IMR-90 (cell line): ENCODE measurements at regions not wholly inside any gene's neighbourhood (a gene's known extent, or its start where the extent isn't known, plus 50 kb on each side); places are given as distances from the start of the nearest gene placed in this dataset.
"Not testable (repeated sequence)": the region's sequence is repeated elsewhere in the genome, so short reads cannot be mapped to it uniquely, and the experiment has no call there.

Experiments
- ATAC-seq: fragments of 200-7000 bp; cut with Tn5 transposase; 2 replicates; pipeline ENCODE4 v1.9.1; 2020; ENCODE audit warnings: low read depth, mild to moderate bottlenecking, moderate library complexity
- BruUV-seq: library from RNA; stranded (reverse); fragments of 400-500 nt; replicated peaks from 2 replicates; lab custom pipeline; 2021; lab: Mats Ljungman, UMichigan
- CTCF ChIA-PET: fragments of 300-600 bp; formaldehyde crosslinking; extraction: SDS; loops from one replicate; lab custom pipeline; 2021; ENCODE audit warnings: antibody characterized with exemption; lab: Yijun Ruan, JAX
- POLR2A ChIA-PET: fragments of 300-600 bp; sonication (Branson Sonifier 250); formaldehyde crosslinking; loops from one replicate; lab custom pipeline; 2022; ENCODE audit warnings: antibody characterized with exemption; ENCODE audit not compliant: unreplicated experiment; lab: Charles Lee
- DNase-seq: peaks from one replicate; pipeline ENCODE4 v3.0.0; 2013
- H2AFZ ChIP-seq: replicated peaks from 2 replicates; pipeline ENCODE3; 2013; ENCODE audit warnings: low read length, mild to moderate bottlenecking; ENCODE audit not compliant: poor library complexity
- H2AK5ac ChIP-seq: 2 replicates; pipeline ENCODE4 v1.6.1; 2013; ENCODE audit warnings: low read depth, low read length, inconsistent platforms
- H2AK9ac ChIP-seq: replicated peaks from 2 replicates; pipeline ENCODE3; 2013; ENCODE audit warnings: mild to moderate bottlenecking, low read depth, low read length, moderate library complexity; ENCODE audit not compliant: poor library complexity
- H2BK120ac ChIP-seq: 2 replicates; pipeline ENCODE4 v1.6.1; 2013; ENCODE audit warnings: low read depth, low read length, inconsistent platforms
- H2BK15ac ChIP-seq: 3 replicates; pipeline ENCODE4 v1.6.1; 2013; ENCODE audit warnings: low read depth, low read length, inconsistent platforms
- H2BK20ac ChIP-seq: 2 replicates; pipeline ENCODE4 v1.6.1; 2013; ENCODE audit warnings: low read depth, mild to moderate bottlenecking, inconsistent platforms, low read length, moderate library complexity
- H2BK5ac ChIP-seq: 2 replicates; pipeline ENCODE4 v1.6.1; 2013; ENCODE audit warnings: mild to moderate bottlenecking, low read depth, low read length, inconsistent platforms; ENCODE audit not compliant: poor library complexity, severe bottlenecking
- H3K14ac ChIP-seq: replicated peaks from 2 replicates; pipeline ENCODE4 v1.6.1; 2013; ENCODE audit warnings: low read depth, low read length, inconsistent platforms
- H3K18ac ChIP-seq: 2 replicates; pipeline ENCODE4 v1.6.1; 2013; ENCODE audit warnings: low read depth, low read length, control low read depth
- H3K23ac ChIP-seq: 2 replicates; pipeline ENCODE4 v1.6.1; 2013; ENCODE audit warnings: low read depth, low read length, inconsistent platforms
- H3K27ac ChIP-seq: 2 replicates; pipeline ENCODE4 v1.5.1; 2013; ENCODE audit warnings: mild to moderate bottlenecking, control low read depth, low read length; ENCODE audit not compliant: insufficient read depth
- H3K27me3 ChIP-seq: 2 replicates; pipeline ENCODE4 v1.6.1; 2013; ENCODE audit warnings: low read length; ENCODE audit not compliant: control insufficient read depth, insufficient read depth
- H3K36me3 ChIP-seq: 2 replicates; pipeline ENCODE4 v1.6.1; 2013; ENCODE audit warnings: low read length, mixed read lengths; ENCODE audit not compliant: control insufficient read depth, insufficient read depth
- H3K4ac ChIP-seq: 2 replicates; pipeline ENCODE4 v1.6.1; 2013; ENCODE audit warnings: low read depth, low read length, inconsistent platforms
- H3K4me1 ChIP-seq: 2 replicates; pipeline ENCODE4 v1.6.1; 2013; ENCODE audit warnings: low read length, mixed read lengths; ENCODE audit not compliant: control insufficient read depth, insufficient read depth
- H3K4me2 ChIP-seq: 2 replicates; pipeline ENCODE4 v1.6.1; 2013; ENCODE audit warnings: low read depth, mild to moderate bottlenecking, control low read depth, low read length, moderate library complexity
- H3K4me3 ChIP-seq: 2 replicates; pipeline ENCODE4 v1.5.1; 2013; ENCODE audit warnings: low read depth, mild to moderate bottlenecking, control low read depth, low read length, moderate library complexity; ENCODE audit not compliant: insufficient read depth
- H3K56ac ChIP-seq: 2 replicates; pipeline ENCODE4 v1.6.1; 2013; ENCODE audit warnings: low read length, inconsistent platforms; ENCODE audit not compliant: insufficient read depth; ENCODE audit errors: extremely low read depth
- H3K79me1 ChIP-seq, 2 experiments: 2 replicates each; pipeline ENCODE4 v1.6.1; 2013; ENCODE audit warnings: low read length in 2 of 2, inconsistent platforms in 1 of 2, low read depth in 1 of 2
- H3K9ac ChIP-seq: 2 replicates; pipeline ENCODE4 v1.6.1; 2013; ENCODE audit warnings: low read depth, low read length, control low read depth
- H3K9me1 ChIP-seq: 2 replicates; pipeline ENCODE4 v1.6.1; 2013; ENCODE audit warnings: low read length, inconsistent platforms; ENCODE audit not compliant: insufficient read depth
- H3K9me3 ChIP-seq: 2 replicates; pipeline ENCODE4 v1.6.1; 2013; ENCODE audit warnings: low read length; ENCODE audit not compliant: control insufficient read depth, insufficient read depth
- H4K20me1 ChIP-seq: 2 replicates; pipeline ENCODE4 v1.6.1; 2013; ENCODE audit warnings: low read length, inconsistent platforms; ENCODE audit not compliant: insufficient read depth
- H4K5ac ChIP-seq: 2 replicates; pipeline ENCODE4 v1.6.1; 2013; ENCODE audit warnings: mild to moderate bottlenecking, low read depth, low read length, control low read depth
- H4K8ac ChIP-seq, 2 experiments: 2 replicates each; pipeline ENCODE4 v1.6.1; 2013; ENCODE audit warnings: low read depth in 2 of 2, low read length in 2 of 2, control low read depth in 1 of 2, inconsistent platforms in 1 of 2
- H4K91ac ChIP-seq: 2 replicates; pipeline ENCODE4 v1.6.1; 2013; ENCODE audit warnings: low read depth, low read length, inconsistent platforms; ENCODE audit not compliant: insufficient read depth
- WGBS, 2 experiments: methylation state at CpG; one replicate each; pipeline versions ENCODE4 v1.1.5 to v1.1.7; 2013; ENCODE audit warnings: missing lambda C conversion rate in 2 of 2; ENCODE audit not compliant: insufficient read length in 1 of 2; ENCODE audit errors: extremely low coverage in 2 of 2; 5-methylcytosine and 5-hydroxymethylcytosine counted together
- dilution Hi-C: fragments of 300-500 bp; cut with HindIII; formaldehyde crosslinking; loops from one replicate; pipeline ENCODE4 v1.14.3; 2018; ENCODE audit warnings: low sequenced_read_pairs; ENCODE audit not compliant: unreplicated experiment
- in situ Hi-C: fragments of 300-500 bp; cut with MboI; formaldehyde crosslinking; loops from 3 replicates; pipeline ENCODE4 v1.14.3; 2019; ENCODE audit warnings: low sequenced_read_pairs, inconsistent platforms, mixed read lengths
- intact Hi-C: fragments of 100-400 bp; cut with micrococcal nuclease; formaldehyde crosslinking; loops from 2 replicates; pipeline ENCODE4 v1.10.0; 2022

DNA sequence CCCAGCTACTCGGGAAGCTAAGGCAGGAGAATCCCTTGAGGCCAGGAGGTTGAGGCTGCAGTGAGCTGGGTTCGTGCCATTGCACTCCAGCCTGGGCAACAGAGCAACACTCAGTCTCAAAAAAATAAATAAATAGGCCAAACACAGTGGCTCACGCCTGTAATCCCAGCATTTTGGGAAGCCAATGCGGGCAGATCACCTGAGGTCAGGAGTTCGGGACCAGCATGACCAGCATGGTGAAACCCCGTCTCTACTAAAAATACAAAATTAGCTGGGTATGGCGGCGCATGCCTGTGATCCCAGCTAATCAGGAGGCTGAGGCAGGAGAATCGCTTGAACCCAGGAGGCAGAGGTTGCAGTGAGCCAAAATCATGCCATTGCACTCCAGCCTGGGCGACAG lies 145.6 kb downstream of the ALDH8A1 start:
- H3K4me1 ChIP-seq, CTCF ChIA-PET: not testable (repeated sequence)

More for the DNA sequence above, 145.6 kb downstream of the ALDH8A1 start:
- H3K14ac ChIP-seq, H3K4me2 ChIP-seq, BruUV-seq, H3K4me3 ChIP-seq, H2BK5ac ChIP-seq, H3K9ac ChIP-seq, H4K5ac ChIP-seq, H3K18ac ChIP-seq, H3K9me3 ChIP-seq, H3K4ac ChIP-seq, H3K9me1 ChIP-seq, H2AK5ac ChIP-seq, H4K8ac ChIP-seq, in situ Hi-C loops, H2BK15ac ChIP-seq, ATAC-seq, H3K79me1 ChIP-seq, dilution Hi-C loops, H2BK20ac ChIP-seq, H3K36me3 ChIP-seq, H2BK120ac ChIP-seq, intact Hi-C loops, DNase-seq, H4K91ac ChIP-seq, H3K27ac ChIP-seq, H3K27me3 ChIP-seq, H3K23ac ChIP-seq, H4K20me1 ChIP-seq, H3K56ac ChIP-seq, H2AFZ ChIP-seq, H2AK9ac ChIP-seq: not testable (repeated sequence)
- POLR2A ChIA-PET = interaction anchor here (0.6 kb wide), 1 partner anchor 99 kb away, joined by 3 read pairs; no protein-coding TSS in a partner anchor
- WGBS, 2 experiments = 85% methylated on average over 4 of the region's 10 CpGs; no CpG with 5 or more reads in 1 of the 2 experiments
